T-helper 9 cell (primary cell): ENCODE measurements at regions not wholly inside any gene's neighbourhood (a gene's known extent, or its start where the extent isn't known, plus 50 kb on each side); places are given as distances from the start of the nearest gene placed in this dataset.
"Not testable (repeated sequence)": the region's sequence is repeated elsewhere in the genome, so short reads cannot be mapped to it uniquely, and the experiment has no call there.

Experiments
- DNase-seq: peaks from one replicate; pipeline ENCODE4 v3.0.0-alpha.2; 2020

DNA sequence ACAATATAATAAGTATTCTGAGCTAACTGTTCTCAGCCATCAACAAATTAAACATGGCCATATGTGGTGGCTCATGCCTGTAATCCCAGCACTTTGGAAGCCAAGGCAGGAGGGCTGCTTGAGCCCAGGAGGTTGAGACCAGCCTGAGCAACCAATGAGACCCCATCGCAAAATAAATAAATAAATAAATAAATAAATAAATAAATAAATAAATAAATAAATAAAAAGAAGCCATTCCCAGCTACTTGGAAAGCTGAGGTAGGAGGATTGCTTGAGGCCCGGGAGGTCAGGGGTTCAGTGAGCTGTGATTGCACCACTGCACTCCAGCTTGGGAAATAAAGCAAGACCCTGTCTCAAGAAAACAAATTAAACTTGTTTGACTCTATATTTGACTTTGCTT is 1256.4 kb downstream of the EFNA5 start:
- DNase-seq = no peak

DNA sequence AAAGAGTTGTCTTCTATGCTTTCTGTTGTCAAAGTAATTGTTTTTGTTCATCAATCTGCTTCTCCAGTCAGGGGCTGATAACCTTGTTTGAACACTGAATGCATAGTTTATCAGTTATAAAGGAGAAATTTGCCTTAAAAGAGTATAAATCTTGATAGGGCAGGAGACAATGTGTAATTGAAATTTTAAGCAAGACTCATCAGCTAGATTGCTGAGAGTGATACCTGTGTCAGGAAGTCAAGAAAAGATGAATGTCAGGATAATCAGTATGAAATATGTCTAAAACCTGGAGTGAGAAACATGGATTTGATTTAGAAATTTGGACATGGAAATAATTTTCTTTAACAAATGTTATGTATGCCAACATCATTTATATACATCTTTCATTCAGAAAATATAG is 1258.1 kb downstream of the EFNA5 start:
- DNase-seq = no peak

DNA sequence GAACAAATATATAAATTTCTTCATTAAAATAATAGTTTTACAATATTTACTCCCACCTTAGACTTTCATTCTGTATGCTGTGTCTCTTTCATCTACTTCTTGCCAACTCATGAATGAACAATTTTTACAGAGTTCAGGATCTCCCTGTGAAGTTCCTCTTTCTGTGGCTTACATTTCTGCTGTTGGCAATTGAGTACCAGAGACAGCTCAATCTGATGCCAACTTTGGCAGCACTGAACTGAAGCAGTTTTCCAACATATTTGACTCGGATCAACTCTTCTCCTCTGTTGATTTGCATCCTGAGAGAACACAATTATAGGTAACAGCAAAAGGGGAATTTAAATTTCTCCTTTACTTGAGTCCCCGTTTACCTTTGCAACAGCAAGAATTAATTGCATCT is 1262.2 kb downstream of the EFNA5 start:
- no peak for DNase-seq

DNA sequence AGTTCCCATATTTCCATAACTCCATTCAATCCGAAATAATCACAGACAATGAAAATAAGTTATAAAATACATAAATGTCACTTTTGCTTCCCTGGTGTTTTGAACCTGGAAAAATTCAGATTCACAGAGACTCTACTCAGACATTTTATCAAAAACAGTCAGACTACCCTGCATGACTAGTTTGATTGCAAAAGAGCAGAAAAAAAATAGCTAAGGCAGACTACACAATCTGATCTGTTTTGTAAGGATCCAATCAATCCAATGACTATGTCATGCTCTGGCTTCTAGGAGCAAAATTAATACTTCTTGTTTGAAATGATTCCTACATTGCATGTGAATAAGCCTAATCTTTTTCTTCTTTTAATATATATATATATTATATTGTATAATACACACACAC is 1262.6 kb downstream of the EFNA5 start:
- DNase-seq = no peak

DNA sequence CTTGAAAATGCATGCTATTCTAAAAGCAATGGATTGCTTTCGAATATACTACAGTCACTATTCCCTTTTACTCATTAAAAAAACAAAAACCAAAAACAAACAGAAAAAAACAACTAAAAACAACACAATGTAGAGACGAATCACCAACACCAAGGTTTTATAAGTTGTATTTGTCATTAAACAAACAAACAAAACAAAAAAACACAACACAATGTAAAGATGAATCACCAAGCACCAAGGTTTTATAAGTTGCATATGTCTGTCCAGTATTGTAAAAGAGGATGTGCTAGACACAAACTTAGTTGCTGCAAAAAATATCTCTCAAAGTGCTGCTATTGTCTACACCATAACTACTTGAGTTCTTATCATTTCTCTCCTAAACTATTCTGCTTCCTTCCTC is 1269.2 kb downstream of the EFNA5 start:
- DNase-seq = no peak

DNA sequence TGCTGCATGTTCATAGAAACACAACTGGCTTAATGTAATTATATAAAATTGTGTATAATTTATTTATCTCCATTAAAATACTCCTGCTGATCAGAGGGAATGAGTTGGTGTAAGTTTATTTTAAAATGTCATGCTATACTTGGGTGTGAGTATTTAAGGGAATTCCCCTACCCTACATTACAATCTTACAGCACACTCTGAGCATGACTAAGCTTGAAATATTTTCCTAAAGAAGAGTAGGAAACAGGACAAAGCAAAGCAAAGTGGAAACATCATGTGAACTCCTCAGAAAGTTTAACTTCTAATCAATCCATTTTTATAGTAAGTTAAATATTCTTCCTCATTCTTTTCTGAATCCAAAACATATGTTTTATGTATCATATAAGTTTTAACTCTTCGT is 1271.3 kb downstream of the EFNA5 start:
- no peak for DNase-seq

DNA sequence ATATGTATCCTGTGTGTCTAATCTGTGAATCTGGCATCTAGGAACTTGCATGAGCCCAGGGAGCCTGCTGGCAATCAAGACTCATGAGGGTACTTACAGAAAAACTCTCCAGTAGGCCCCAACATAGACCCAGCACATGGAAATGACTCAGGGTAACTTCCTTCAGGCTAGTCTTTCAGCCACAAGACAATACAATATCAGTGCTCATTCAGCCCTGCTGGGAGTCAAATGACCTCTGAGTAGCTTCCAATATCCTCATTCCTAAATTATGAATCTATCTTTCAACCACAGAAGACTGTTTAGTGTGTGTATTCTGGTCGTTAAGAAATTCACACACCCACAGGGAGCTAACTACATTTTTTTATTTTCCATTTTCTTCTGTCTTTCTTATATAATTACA is 1273.0 kb downstream of the EFNA5 start:
- DNase-seq = no peak

DNA sequence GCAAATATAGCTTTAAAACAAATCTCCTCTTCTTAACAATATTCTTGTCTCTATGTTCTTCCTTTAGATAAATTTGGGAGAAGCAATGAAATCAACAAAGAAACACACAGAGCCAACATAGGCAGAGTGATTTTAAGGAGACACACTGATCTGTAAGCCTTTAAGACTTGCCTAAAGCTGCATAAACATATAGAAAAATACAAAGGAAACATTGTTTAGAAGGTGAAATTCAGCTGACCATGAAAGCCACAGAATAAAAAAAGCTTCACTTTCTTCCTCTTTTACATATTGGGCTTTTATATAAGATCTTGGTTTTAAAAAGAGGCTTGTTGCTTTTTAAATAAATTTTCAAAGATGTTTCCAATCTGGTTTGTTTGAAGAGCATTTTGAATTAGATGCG is 1277.5 kb downstream of the EFNA5 start:
- DNase-seq = no peak

DNA sequence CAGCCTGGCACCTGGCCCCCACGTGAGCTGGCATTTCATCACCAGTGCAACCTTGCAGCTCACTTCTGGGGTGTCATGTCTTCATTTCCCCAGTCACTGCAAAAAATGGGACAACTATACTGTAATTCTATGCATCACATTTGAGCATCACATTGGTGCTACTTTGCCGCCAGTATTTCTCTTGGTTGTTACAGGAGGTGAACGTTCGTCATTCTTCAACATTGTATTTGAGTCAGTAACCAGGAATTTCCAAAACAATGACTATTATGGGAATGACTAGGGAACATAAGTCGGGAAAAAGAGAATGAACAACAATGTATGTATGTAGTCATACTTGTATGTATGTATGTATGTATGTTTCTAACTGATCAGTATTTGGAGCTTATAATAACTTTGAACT is 1278.0 kb downstream of the EFNA5 start:
- DNase-seq = no peak

DNA sequence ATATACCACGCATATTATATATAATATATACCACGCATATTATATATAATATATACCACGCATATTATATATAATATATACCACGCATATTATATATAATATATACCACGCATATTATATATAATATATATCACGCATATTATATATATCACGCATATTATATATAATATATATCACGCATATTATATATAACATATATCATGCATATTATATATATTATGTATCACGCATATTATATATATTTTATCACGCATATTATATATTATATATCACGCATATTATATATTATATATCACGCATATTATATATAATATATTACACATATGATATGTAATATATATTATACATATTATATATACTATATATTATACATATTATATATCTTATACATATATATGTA is 1283.0 kb downstream of the EFNA5 start:
- not testable (repeated sequence) for DNase-seq

DNA sequence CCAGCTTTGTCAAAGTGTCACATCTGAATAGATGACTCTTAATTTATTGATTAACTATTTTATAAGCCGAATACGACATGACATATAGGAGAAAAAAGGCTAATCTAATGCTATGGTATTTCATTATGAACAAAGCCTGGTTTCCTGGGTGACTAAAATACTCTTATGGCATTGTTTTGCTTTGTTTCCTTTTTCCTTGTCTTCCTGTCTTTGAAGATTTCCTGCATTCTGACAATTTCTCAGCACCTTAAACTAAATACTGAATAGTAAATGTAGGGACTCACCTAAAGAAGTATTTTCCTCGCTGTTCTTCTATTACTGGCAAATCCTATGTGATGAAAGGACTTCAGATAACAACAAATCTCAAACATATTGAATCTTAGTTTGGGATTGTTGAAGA is 1284.5 kb downstream of the EFNA5 start:
- DNase-seq = no peak

DNA sequence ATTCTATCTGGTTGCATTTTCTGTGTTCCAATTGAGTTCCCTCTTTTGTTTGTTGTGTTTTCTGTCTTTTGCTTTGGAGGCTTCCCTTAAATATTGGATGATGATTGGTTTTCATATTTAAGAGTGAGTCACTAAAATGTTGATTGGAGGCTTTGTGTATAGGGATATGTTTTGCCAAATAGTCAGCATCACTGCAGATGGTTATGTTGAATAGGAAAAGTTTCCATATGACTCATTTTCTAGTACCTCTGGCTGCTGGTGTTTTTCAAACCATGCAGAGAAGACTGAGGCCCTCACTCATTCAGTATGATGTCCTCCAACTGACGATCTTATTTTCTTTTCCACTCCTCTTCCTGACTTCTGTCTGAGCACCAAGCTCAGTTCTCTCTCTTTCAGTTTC is 1290.0 kb downstream of the EFNA5 start:
- DNase-seq = no peak

DNA sequence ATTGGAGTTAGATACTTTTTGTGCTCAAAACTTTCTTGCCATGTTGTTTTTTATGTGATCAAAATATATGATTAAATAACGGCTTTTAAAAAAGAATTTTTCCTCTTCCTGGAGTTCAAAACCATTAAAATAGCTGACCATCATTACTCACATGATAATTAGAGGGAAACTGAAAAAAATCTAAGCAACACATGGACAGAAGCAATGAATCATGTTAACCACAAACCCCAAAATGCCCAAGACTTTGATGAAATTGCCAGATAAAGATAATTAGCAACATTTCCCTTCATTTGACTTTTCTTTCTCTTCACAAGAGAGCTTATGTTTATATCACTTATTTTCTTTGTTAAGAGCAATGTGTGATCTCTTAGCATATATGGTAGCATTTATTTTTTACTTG is 1294.2 kb downstream of the EFNA5 start:
- no peak for DNase-seq

DNA sequence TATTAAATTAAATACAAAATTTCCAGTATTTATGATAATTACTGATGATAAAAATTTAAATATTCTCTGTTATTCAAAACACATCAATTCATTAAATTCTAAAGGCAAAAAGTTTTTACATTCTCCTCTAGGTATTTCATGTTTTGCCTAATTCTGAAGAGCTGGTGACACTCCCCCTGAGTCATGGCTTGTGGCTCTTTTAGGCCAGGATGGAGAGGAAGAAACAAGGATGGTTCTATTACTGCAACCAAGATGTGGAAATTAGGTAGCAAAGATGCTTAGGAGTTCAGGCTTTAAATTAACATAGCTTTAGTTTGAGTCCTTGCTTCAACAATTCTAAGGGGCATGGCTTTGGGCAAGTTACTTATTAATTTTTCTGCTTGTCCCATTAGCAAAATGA is 1295.8 kb downstream of the EFNA5 start:
- DNase-seq = no peak

DNA sequence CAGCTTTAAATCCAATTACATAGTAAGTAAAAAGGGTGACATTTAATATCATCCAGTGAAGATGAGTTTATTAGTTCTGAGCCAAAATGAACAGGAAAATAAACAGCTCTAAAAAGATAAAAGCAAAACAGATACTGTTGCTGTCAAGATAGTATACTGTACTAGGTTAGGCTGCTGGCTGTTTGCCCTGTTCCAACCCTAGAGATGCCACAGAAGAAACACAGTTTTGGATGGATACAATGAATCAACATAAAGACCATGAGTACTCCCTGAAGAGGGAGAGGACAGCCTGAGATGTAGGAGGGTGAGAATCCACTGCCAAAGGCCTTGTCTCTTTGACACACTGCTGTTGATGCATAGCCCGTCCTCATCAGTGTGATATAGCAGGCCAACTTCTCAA is 1302.7 kb downstream of the EFNA5 start:
- no peak for DNase-seq

DNA sequence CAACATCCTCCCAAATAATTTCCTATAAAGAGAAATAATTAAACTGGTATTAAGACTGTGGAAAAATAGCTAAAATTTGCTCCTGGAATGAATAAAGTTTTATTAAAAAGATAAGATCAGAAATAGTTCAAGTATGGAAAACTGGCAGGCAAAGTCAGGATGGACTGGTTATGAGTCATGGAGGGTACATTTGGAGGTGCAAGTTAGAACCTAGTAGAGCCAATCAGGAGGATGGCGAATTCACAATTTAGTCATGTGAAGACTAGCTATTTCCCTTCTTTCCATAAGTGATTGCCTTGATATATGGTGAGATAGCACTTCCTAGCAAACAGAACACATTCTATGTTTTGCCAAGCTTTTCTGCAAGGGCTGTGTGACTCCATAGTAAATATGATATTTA is 1303.5 kb downstream of the EFNA5 start:
- DNase-seq = no peak

DNA sequence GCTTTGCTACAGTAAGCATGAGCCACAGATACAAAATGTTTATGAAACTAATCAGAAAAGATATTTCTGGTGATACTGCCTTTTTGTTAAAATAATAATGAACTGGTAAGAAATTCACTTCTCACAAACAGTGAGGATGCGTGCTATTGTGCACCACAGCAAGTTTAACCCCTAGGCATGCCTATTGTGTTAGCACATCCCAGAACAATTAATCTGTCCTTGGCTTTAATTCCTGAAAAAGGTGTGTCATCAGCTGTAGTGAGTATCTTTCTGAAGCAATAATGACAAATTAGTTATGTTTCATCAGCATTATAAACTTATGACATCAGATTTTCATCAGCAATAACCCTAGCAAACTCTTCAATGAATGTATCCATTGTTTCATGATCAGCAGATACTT is 1307.2 kb downstream of the EFNA5 start:
- no peak for DNase-seq

DNA sequence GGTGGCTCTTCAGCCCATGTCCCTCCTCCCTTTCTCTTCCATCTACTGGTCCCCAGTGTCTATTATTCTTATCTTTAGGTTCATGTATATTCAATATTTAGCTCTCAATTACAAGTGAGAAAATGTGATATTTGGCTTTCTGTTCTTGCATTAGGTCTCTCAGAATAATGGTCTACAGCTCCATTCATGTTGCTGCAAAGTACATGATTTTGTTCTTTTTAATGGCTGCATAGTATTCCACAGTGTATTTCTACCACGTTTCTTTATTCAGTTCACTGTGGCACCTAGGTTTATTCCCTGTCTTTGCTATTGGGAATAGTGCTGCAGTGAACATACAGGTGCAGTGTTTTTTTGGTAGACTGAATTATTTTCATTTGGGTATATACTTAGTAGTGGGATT is 1308.8 kb downstream of the EFNA5 start:
- DNase-seq = no peak

DNA sequence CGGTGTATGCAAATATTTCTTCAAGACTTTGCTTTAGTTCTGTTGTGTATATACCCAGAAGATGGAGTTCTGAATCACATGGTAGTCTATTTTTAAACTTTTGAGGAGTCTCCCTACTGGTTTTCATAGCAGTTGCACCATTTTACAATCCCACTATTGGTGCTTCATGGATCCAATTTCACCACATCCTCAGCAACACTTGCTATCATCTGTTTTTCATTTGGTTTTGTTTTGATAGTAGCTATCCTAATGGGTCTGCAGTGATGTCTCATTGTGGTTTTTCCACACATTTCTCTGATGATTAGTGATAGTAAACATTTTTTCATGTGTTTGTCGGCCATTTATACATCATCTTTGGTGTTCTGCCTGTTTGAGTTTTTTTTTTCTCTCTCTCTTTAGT is 1339.3 kb downstream of the EFNA5 start:
- no peak for DNase-seq

DNA sequence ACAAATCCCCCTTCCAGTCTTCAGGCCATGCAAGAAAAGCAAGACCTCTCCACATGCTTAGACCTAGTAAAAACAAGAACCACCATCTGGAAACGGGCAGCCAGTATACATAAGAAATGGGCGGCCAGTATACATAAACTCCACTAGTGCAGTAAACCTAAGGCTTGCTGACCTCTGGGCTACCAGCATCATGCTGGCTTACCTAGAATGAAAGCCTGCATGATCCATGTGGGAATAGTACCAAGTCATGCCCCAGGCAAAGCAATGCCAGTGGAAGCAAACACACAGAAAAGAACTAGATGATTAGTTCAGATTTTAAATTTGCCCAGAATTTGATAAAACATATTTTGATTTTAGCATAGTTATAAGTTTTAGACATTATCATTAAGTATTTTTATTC is 1346.4 kb downstream of the EFNA5 start:
- DNase-seq = no peak

DNA sequence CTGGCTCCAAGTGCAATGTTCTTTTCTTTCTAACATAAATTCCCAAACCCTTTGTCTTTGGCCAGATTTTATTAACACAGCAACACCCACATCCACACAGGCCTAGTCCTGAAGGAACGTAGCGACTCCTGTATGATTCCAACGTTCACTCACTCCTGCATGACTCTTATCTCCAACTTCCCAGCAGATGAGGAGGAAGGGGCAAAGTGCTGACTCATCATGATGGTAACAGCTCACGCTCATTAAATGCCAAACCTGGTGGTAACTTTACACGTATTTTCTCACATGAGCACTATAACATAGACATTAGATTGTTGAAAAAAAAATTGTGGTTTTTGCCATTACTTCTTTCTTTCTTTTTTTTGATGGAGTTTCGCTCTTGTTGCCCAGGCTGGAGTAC is 1349.5 kb downstream of the EFNA5 start:
- no peak for DNase-seq

DNA sequence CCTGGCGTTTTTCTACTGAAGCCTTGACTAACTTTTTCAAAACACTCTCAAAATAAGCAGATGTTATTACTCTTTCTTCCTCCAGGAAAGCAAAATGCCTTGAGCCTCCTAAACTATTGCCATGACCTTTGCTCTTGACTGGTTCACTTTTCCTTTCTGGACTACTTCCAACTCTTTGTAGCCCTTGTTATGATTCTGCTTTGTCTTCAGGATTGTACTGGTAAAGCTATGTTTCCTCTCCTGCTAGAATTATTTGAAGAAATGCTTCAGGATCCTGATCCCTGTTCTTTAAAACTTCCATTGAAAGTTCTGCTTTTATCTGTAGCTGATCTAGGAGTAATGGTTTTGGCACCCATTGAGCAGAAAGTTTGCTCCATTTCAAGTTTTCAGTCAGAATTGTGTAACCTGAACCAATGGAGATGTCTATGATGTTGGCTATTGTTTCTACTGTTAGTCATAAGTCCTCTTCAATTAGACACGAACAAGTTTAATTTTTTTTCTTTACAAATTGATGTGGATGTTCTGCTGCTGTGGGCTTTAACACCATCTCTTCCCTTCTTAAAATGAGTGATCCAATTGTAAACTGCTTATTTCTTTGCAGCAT is 1356.4 kb downstream of the EFNA5 start:
- no peak for DNase-seq

DNA sequence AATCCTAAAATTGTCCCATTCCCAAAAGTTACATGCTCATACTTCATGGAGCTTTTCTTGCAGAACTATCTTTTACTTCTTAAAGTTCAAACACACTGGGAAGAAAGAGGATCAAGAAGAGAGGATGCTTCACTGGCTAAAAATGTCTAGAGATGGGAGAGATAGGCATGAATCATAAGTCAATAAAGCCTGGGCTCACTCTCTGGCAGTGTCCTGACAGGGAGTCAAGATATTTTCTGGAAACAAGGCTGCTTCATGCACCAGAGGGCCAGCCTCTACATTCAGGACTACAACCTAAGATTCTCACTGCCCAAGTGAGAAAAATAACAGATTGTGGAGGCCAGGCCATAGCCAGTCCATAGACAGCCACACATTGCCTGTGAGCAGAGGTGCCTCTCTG is 1358.4 kb downstream of the EFNA5 start:
- DNase-seq = no peak

DNA sequence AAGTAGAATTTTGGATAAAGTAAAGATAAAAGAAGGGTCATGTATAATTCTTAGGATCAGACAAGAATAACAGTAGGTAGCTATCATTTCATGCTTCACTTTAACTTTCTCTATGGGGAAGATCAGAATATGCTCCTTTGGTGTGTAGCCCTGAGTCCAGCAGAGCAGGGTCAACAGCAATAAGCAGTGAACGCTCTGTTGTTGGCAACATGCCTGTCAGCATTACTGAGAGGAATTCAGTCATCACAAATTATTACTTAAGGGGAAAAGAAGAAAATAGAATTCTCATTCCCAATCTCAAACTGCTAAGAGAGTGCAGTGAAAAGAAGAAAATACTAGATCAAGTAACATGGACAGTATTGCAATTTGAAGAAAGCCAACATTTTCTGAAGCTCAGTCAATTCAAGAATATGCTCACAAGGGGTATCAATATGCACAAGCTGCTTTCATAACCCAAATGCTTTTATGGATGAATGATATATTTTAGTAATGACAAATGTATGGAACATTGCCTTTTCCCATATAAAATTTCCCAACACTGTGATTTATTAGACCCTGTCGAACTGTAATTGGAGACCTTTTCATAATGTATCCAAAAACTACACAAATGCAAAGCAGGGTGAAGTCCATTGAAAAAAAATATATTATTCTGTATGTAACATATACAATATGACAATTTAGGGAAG is 1359.4 kb downstream of the EFNA5 start:
- DNase-seq = no peak

DNA sequence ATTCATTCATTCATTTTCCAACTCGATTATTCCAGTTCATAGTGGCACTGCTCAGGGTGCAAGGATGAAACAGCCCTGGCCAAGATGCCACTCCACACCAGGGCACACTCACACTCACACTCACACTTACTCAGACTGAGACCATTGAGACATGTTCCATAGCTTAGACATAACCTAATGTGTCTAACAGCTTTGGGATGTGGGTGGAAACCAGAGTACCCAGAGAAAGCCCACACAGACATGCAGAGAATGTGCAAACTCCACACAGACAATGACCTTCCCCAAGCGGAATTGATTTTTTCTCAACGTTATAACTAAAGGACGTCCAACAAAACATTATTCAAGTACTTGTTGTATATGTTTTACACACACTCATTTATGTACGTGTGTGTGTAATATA is 1363.5 kb downstream of the EFNA5 start:
- DNase-seq = no peak
